ENCODE measurements at regions not wholly inside any gene's neighbourhood (a gene's known extent, or its start where the extent isn't known, plus 50 kb on each side); places are given as distances from the start of the nearest gene placed in this dataset.
"Not testable (repeated sequence)": the region's sequence is repeated elsewhere in the genome, so short reads cannot be mapped to it uniquely, and the experiment has no call there.

- DNase-seq (ENCODE audit: low read depth), result no peak
These were observed 535.9 kb upstream of the POT1 start for GRCh38 chr7:125465527-125465926.

GRCh38 chr7:125462615-125463014, 533.0 kb upstream of the POT1 start:
- no peak for DNase-seq (ENCODE audit: low read depth)

GRCh38 chr7:125459038-125459437, 529.4 kb upstream of the POT1 start:
- DNase-seq (ENCODE audit: low read depth), result no peak

GRCh38 chr7:125450749-125451148, 521.1 kb upstream of the POT1 start:
- DNase-seq (ENCODE audit: low read depth), result no peak

- no peak for DNase-seq (ENCODE audit: low read depth)
These were observed 516.2 kb upstream of the POT1 start for GRCh38 chr7:125445836-125446235.

GRCh38 chr7:125444864-125445263, 515.2 kb upstream of the POT1 start:
- no peak for DNase-seq (ENCODE audit: low read depth)

GRCh38 chr7:125436220-125436619, 506.6 kb upstream of the POT1 start:
- no peak for DNase-seq (ENCODE audit: low read depth)

- no peak for DNase-seq (ENCODE audit: low read depth)
These were observed 501.7 kb upstream of the POT1 start for GRCh38 chr7:125431349-125431748.

- no peak for DNase-seq (ENCODE audit: low read depth)
These were observed 500.4 kb upstream of the POT1 start for GRCh38 chr7:125430013-125430412.

GRCh38 chr7:125427676-125428075, 498.1 kb upstream of the POT1 start:
- no peak for DNase-seq (ENCODE audit: low read depth)

GRCh38 chr7:125425506-125425905, 495.9 kb upstream of the POT1 start:
- DNase-seq (ENCODE audit: low read depth), result no peak

GRCh38 chr7:125424721-125425120, 495.1 kb upstream of the POT1 start:
- DNase-seq (ENCODE audit: low read depth), result no peak

- DNase-seq (ENCODE audit: low read depth), result no peak
These were observed 494.0 kb upstream of the POT1 start for GRCh38 chr7:125423458-125424155.

GRCh38 chr7:125421407-125421806, 491.8 kb upstream of the POT1 start:
- not testable (repeated sequence) for DNase-seq (ENCODE audit: low read depth)

- no peak for DNase-seq (ENCODE audit: low read depth)
These were observed 483.5 kb upstream of the POT1 start for GRCh38 chr7:125412890-125413665.

GRCh38 chr7:125409921-125410320, 480.3 kb upstream of the POT1 start:
- DNase-seq (ENCODE audit: low read depth), result no peak

GRCh38 chr7:125406111-125406510, 476.5 kb upstream of the POT1 start:
- DNase-seq (ENCODE audit: low read depth), result no peak

- no peak for DNase-seq (ENCODE audit: low read depth)
These were observed 469.8 kb upstream of the POT1 start for GRCh38 chr7:125399408-125399807.

- DNase-seq (ENCODE audit: low read depth), result no peak
These were observed 467.0 kb upstream of the POT1 start for GRCh38 chr7:125396466-125397151.

- no peak for DNase-seq (ENCODE audit: low read depth)
These were observed 462.3 kb upstream of the POT1 start for GRCh38 chr7:125391921-125392320.

GRCh38 chr7:125390981-125391380, 461.4 kb upstream of the POT1 start:
- no peak for DNase-seq (ENCODE audit: low read depth)

- DNase-seq (ENCODE audit: low read depth), result no peak
These were observed 456.6 kb upstream of the POT1 start for GRCh38 chr7:125386211-125386610.

- DNase-seq (ENCODE audit: low read depth), result no peak
These were observed 453.7 kb upstream of the POT1 start for GRCh38 chr7:125383324-125383723.

Measured in non-pigmented ciliary epithelial cell (primary cell).